Caco-2 (cell line): ENCODE measurements at regions not wholly inside any gene's neighbourhood (a gene's known extent, or its start where the extent isn't known, plus 50 kb on each side); places are given as distances from the start of the nearest gene placed in this dataset.

Experiments
- BruUV-seq: library from RNA; stranded (reverse); fragments of 400-500 nt; replicated peaks from 2 replicates; lab custom pipeline; 2021; lab: Mats Ljungman, UMichigan
- CTCF ChIA-PET: fragments of 300-600 bp; sonication (Branson Sonifier 250); formaldehyde crosslinking; loops from one replicate; lab custom pipeline; 2022; ENCODE audit warnings: antibody characterized with exemption; lab: Charles Lee
- POLR2A ChIA-PET: fragments of 300-600 bp; sonication (Branson Sonifier 250); formaldehyde crosslinking; loops from one replicate; lab custom pipeline; 2022; ENCODE audit warnings: antibody characterized with exemption; lab: Charles Lee
- DNase-seq, 2 experiments: peaks; one replicate each; pipeline versions ENCODE4 v3.0.0 to v3.0.0-alpha.2; 2020 to 2022
- H3K27me3 ChIP-seq: replicated peaks from 2 replicates; pipeline ENCODE4 v1.6.0; 2011; ENCODE audit warnings: low read length; ENCODE audit not compliant: control insufficient read depth, insufficient read depth
- H3K36me3 ChIP-seq: 2 replicates; pipeline ENCODE4 v1.5.1; 2011; ENCODE audit warnings: low read length; ENCODE audit not compliant: control insufficient read depth, insufficient read depth
- H3K4me1 ChIP-seq: fragments of 250-450 bp; sonication (Bioruptor Pico); 2 replicates; pipeline ENCODE4 v1.5.1; 2020; ENCODE audit warnings: mild to moderate bottlenecking
- H3K4me3 ChIP-seq: 2 replicates; pipeline ENCODE4 v1.5.1; 2011; ENCODE audit warnings: low read depth, mild to moderate bottlenecking, control low read depth, low read length
- H3K9me3 ChIP-seq: fragments of 250-450 bp; sonication (Bioruptor Pico); 2 replicates; pipeline ENCODE4 v1.5.1; 2020; ENCODE audit warnings: mild to moderate bottlenecking, moderate library complexity
- H3K27ac Mint-ChIP-seq: one replicate; pipeline ENCODE4 v1.8.0; 2022; ENCODE audit warnings: mixed read lengths; ENCODE audit not compliant: unreplicated experiment
- H3K27me3 Mint-ChIP-seq: one replicate; pipeline ENCODE4 v1.8.0; 2022; ENCODE audit warnings: mixed read lengths; ENCODE audit not compliant: insufficient read depth, unreplicated experiment
- H3K36me3 Mint-ChIP-seq: one replicate; pipeline ENCODE4 v1.8.0; 2022; ENCODE audit warnings: mild to moderate bottlenecking, mixed read lengths; ENCODE audit not compliant: insufficient read depth, unreplicated experiment
- H3K4me1 Mint-ChIP-seq: one replicate; pipeline ENCODE4 v1.8.0; 2022; ENCODE audit warnings: low read depth, mixed read lengths; ENCODE audit not compliant: unreplicated experiment
- H3K4me3 Mint-ChIP-seq: one replicate; pipeline ENCODE4 v1.8.0; 2022; ENCODE audit warnings: mild to moderate bottlenecking, moderate library complexity, mixed read lengths; ENCODE audit not compliant: unreplicated experiment
- H3K9me3 Mint-ChIP-seq: one replicate; pipeline ENCODE4 v1.8.0; 2022; ENCODE audit warnings: mixed read lengths; ENCODE audit not compliant: unreplicated experiment
- CTCF ChIP-seq, 2 experiments: fragments of 200-600 bp in 1 of 2; IDR thresholded peaks; 1 replicate in 1 of 2; 2 replicates in 1 of 2; pipeline versions ENCODE4 v1.5.1 to v1.8.0; 2011 to 2022; ENCODE audit warnings: antibody characterized with exemption in 1 of 2, control low read depth in 1 of 2, inconsistent platforms in 1 of 2, low read depth in 1 of 2, low read length in 1 of 2, mild to moderate bottlenecking in 1 of 2, moderate library complexity in 1 of 2; ENCODE audit not compliant: insufficient read depth in 1 of 2, severe bottlenecking in 1 of 2, unreplicated experiment in 1 of 2
- intact Hi-C: fragments of 100-400 bp; cut with micrococcal nuclease; formaldehyde crosslinking; loops from one replicate; pipeline ENCODE4 v1.10.0; 2022; ENCODE audit not compliant: unreplicated experiment

DNA sequence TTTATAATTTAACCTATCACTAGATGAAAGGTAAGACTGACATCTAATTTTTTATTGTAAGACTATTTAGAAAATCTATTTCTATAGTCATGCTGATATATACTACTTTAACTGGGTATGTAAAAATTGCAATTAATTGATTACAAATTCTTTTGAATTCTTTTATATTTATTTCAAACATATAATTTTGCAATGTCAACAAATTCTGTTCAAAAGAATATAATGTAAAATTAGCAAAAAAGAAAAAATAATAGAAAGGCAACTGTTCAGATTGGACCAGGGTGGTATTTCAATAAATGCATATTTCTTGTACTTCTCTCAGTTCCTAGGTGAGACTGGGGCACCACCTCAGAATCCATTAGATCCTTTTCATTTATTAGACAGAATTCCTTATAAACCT, 1053.5 kb upstream of the FBXO33 start:
- H3K36me3 ChIP-seq = no peaks in the 10 kb centered on the region
- H3K4me1 ChIP-seq = peaks cover 12% of the 10 kb centered on the region
- H3K27me3 Mint-ChIP-seq = no peaks in the 10 kb centered on the region
- no peaks in the 10 kb centered on the region for H3K27me3 ChIP-seq
- no peak for TF ChIP-seq CTCF (IDR thresholded peaks at IDR 0.05; ENCODE audit: insufficient read depth in 1 of 2, low read depth in 1 of 2, low read length in 1 of 2, severe bottlenecking in 1 of 2, unreplicated experiment in 1 of 2)
- no peaks in the 10 kb centered on the region for H3K4me1 Mint-ChIP-seq
- no peak overlapping the region for H3K4me3 ChIP-seq
- CTCF ChIA-PET = no interaction called here
- POLR2A ChIA-PET = no interaction called here
- no peaks in the 10 kb centered on the region; the same call in 1 of the 2 replicates for H3K9me3 ChIP-seq
- DNase-seq = no peak
- peaks cover 6% of the 10 kb centered on the region for H3K9me3 Mint-ChIP-seq
- no peaks in the 10 kb centered on the region for H3K36me3 Mint-ChIP-seq
- intact Hi-C loops = loop anchor here (5.0 kb wide), 1 partner anchor 498 kb away; no protein-coding TSS in a partner anchor
- BruUV-seq = no TSS peak
- H3K27ac Mint-ChIP-seq = no peak overlapping the region
- H3K4me3 Mint-ChIP-seq = no peak overlapping the region

GRCh38 chr14:40476005-40476404, 1043.8 kb upstream of the FBXO33 start:
- no peaks in the 10 kb centered on the region for H3K27me3 ChIP-seq
- Mint-ChIP-seq H3K36me3 (no peaks in the 10 kb centered on the region), H3K9me3 (peaks cover 39% of the 10 kb centered on the region), H3K27ac (no peak overlapping the region), H3K27me3 (no peaks in the 10 kb centered on the region), H3K4me3 (no peak overlapping the region), H3K4me1 (no peaks in the 10 kb centered on the region)
- H3K36me3 ChIP-seq = no peaks in the 10 kb centered on the region
- POLR2A ChIA-PET = no interaction called here
- no peak overlapping the region for H3K4me3 ChIP-seq
- H3K9me3 ChIP-seq = peaks cover 26% of the 10 kb centered on the region
- intact Hi-C loops = no loop called here
- CTCF ChIA-PET = no interaction called here
- BruUV-seq = no TSS peak
- no peak for TF ChIP-seq CTCF (IDR thresholded peaks at IDR 0.05; ENCODE audit: insufficient read depth in 1 of 2, low read depth in 1 of 2, low read length in 1 of 2, severe bottlenecking in 1 of 2, unreplicated experiment in 1 of 2)
- no peaks in the 10 kb centered on the region; the same call in 1 of the 2 replicates for H3K4me1 ChIP-seq
- no peak for DNase-seq

DNA sequence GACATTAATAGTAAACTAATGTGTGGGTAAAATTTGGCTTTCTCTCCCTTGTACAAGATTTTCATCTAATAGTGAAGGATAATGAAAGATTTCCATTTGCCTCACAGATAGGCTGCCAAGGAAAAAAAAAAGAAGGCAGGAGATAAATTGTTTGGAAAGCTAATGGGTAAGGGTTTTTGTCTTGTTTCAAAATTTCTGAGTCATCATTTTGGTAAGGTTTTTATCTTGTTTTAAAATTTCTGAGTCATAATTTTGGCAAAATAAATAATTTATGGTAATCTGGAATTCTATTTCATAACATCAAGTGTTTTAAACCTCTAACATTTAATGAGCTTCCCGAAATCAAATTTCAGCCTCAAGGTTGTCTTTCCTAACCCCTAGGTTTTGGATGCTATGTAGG, 1035.7 kb upstream of the FBXO33 start:
- Histone ChIP-seq H3K27me3 (no peaks in the 10 kb centered on the region), H3K36me3 (no peaks in the 10 kb centered on the region), H3K4me1 (no peaks in the 10 kb centered on the region; the same call in 1 of the 2 replicates), H3K9me3 (peaks cover 12% of the 10 kb centered on the region), H3K4me3 (no peak overlapping the region)
- no peak for DNase-seq
- peaks cover 10% of the 10 kb centered on the region for H3K9me3 Mint-ChIP-seq
- no TSS peak for BruUV-seq
- no peak for TF ChIP-seq CTCF (IDR thresholded peaks at IDR 0.05; ENCODE audit: insufficient read depth in 1 of 2, low read depth in 1 of 2, low read length in 1 of 2, severe bottlenecking in 1 of 2, unreplicated experiment in 1 of 2)
- CTCF ChIA-PET = no interaction called here
- no peaks in the 10 kb centered on the region for H3K4me1 Mint-ChIP-seq
- no peaks in the 10 kb centered on the region for H3K36me3 Mint-ChIP-seq
- no peak overlapping the region for H3K4me3 Mint-ChIP-seq
- intact Hi-C loops = no loop called here
- no peaks in the 10 kb centered on the region for H3K27me3 Mint-ChIP-seq
- POLR2A ChIA-PET = no interaction called here
- no peak overlapping the region for H3K27ac Mint-ChIP-seq
